C4-2B (cell line): ENCODE measurements at regions not wholly inside any gene's neighbourhood (a gene's known extent, or its start where the extent isn't known, plus 50 kb on each side); places are given as distances from the start of the nearest gene placed in this dataset.
"Not testable (repeated sequence)": the region's sequence is repeated elsewhere in the genome, so short reads cannot be mapped to it uniquely, and the experiment has no call there.

ENCODE experiments used
- H3K27ac ChIP-seq: fragments of 450-650 bp; 2 replicates; pipeline ENCODE4 v1.5.1; 2017
- CTCF ChIP-seq: fragments of 450-650 bp; conservative IDR thresholded peaks from 2 replicates; pipeline ENCODE4 v1.5.1; 2017; ENCODE audit warnings: mild to moderate bottlenecking
- ZFX ChIP-seq: fragments of 450-650 bp; IDR thresholded peaks from 2 replicates; pipeline ENCODE4 v1.6.1; 2017

GRCh38 chr2:183872131-183872530, 726.2 kb upstream of the ZNF804A start:
- H3K27ac ChIP-seq: no peak overlapping the region
- TF ChIP-seq ZFX (no peak), CTCF (no peak)

DNA sequence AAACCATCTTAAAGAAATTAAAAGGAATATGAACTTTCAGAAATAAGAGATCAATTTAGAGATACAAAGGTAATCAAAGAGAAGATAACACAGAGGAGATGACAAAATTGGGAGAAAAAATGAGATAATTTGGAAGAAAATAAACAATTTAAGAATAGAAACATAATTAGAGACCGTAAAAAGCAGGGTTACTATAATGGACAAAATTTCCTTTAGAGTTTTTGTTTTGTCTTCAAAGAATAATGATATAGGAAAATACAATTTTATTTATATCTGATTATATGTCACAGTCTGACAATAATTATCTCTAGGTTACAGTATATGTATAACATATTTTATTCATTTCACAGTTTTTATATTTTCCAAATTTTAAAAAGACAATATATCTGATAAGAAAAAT, 716.4 kb upstream of the ZNF804A start:
- H3K27ac ChIP-seq: no peak overlapping the region
- no peak for TF ChIP-seq ZFX
- TF ChIP-seq CTCF: no peak

GRCh38 chr2:183892315-183892941, 705.9 kb upstream of the ZNF804A start:
- TF ChIP-seq ZFX: no peak
- TF ChIP-seq CTCF: no peak
- H3K27ac ChIP-seq: no peak overlapping the region

DNA sequence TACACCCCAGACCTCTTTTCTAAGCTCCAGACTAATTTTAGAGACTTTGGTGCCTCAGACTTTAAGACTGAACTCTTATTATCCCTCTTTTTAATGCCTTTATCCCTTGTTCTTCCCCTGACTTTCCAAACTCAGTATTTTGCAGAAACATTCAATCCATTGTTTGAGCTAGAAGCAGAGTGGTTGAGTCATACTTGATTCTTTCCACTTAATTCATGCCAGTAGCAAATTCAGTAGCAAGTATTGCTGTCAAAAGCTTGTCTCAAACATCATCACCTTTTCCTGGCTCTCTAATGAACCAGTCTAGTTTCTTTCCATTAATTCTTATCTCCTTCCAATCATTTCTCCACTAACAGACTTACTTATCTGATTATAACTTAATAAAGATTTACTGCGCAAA, 699.7 kb upstream of the ZNF804A start:
- H3K27ac ChIP-seq: no peak overlapping the region
- TF ChIP-seq CTCF (no peak), ZFX (no peak)

DNA sequence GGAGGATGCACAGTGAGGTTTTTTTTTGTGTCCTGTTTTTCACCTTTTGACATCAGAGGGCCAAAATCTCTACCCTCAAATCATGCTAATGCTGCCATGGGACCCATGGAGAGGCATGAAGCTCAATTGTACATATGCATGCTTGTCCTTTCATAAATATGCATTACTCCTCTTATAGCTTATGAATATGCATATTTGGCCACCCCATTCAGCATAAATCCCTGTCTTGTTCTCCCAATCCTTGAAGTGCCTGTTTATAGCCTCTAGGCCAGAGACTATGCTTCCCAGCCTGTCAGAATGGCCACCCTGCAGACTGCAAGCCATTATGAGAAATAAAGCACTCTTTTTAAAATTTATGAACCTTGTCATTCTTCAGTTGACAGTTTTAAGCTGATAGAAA, 696.4 kb upstream of the ZNF804A start:
- H3K27ac ChIP-seq: no peak overlapping the region

DNA sequence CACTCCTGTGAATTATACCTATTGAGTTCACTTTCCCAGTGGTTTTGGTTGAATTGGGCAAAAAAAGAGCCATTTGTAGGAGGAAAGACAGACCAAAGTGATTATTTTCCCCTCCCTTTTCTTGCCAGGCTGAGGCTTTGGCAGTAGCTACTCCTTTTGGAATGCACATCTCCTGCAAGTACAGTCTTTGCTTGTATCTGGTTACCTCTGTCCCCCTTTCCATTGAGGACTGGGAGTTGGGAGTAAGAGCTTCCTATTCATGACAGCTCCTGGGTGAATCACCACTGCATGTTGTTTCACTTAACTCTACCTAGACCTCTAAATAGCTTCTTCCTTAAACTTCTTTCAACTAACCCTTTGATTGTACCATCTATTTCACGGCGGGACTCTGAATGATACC, 695.3 kb upstream of the ZNF804A start:
- no peak overlapping the region for H3K27ac ChIP-seq
- TF ChIP-seq ZFX (no peak), CTCF (no peak)

More for the DNA sequence above, 696.4 kb upstream of the ZNF804A start:
- TF ChIP-seq CTCF (no peak), ZFX (no peak)

DNA sequence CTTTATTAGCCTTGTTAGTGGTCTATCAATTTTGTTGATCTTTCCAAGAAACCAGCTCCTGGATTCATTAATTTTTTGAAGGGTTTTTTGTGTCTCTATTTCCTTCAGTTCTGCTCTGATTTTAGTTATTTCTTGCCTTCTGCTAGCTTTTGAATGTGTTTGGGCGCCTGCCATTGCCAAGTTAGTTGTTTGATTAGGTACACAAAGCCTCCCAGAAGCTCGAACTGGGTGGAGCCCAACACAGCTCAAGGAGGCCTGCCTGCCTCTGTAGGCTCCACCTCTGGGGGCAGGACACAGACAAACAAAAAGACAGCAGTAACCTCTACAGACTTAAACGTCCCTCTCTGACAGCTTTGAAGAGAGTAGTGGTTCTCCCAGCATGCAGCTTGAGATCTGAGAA, 682.3 kb upstream of the ZNF804A start:
- H3K27ac ChIP-seq: not testable (repeated sequence)

DNA sequence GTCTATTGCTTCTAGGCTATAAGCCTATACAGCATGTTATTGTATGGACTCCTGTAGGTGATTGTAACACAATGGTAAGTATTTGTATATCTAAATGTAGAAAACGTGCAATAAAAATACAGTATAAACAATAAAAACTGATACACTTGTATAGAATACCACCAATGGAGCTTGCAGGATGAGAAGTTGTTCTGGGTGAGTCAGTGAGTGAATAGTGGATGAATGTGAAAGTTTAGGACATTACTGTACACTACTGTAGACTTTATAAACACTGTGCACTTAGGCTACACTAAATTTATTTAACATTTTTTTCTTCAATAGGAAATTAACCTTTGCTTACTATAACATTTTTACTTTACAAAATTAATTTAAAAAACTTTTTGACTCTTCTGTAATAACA, 679.2 kb upstream of the ZNF804A start:
- no peak overlapping the region for H3K27ac ChIP-seq
- TF ChIP-seq CTCF (no peak), ZFX (no peak)
